Endothelial cell of umbilical vein (primary cell): ENCODE measurements at regions not wholly inside any gene's neighbourhood (a gene's known extent, or its start where the extent isn't known, plus 50 kb on each side); places are given as distances from the start of the nearest gene placed in this dataset.

Experiments
- BruUV-seq: library from RNA; stranded (reverse); fragments of 400-500 nt; replicated peaks from 2 replicates; lab custom pipeline; 2021; lab: Mats Ljungman, UMichigan
- CTCF ChIA-PET: fragments of 300-600, 350-600 bp; sonication (Branson Sonifier 250); formaldehyde crosslinking; loops from one replicate; lab custom pipeline; 2021; ENCODE audit warnings: antibody characterized with exemption, inconsistent platforms; lab: Charles Lee
- POLR2A ChIA-PET: fragments of 300-600, 350-600 bp; sonication (Branson Sonifier 250); formaldehyde crosslinking; loops from one replicate; lab custom pipeline; 2021; ENCODE audit warnings: antibody characterized with exemption, inconsistent platforms; lab: Charles Lee
- DNase-seq: peaks from one replicate; pipeline ENCODE4 v3.0.0-alpha.2; 2011; ENCODE audit warnings: low read depth, low spot score
- FAIRE-seq: peaks from 2 replicates; lab custom pipeline; 2011; peaks lifted over from hg19 to GRCh38; lab: Jason Lieb, UNC
- H2AFZ ChIP-seq: 2 replicates; pipeline ENCODE4 v1.6.0; 2012; ENCODE audit warnings: low read depth, low read length, control low read depth, inconsistent platforms
- H3K27ac ChIP-seq: 2 replicates; pipeline ENCODE4 v1.5.1; 2011; ENCODE audit warnings: low read depth, mild to moderate bottlenecking, control low read depth, low read length, moderate library complexity; ENCODE audit not compliant: insufficient read depth
- H3K27me3 ChIP-seq, 2 experiments: 2 replicates each; pipeline versions ENCODE4 v1.6.0 to v1.6.1; 2011; ENCODE audit warnings: low read length in 2 of 2, mixed read lengths in 1 of 2; ENCODE audit not compliant: control insufficient read depth in 2 of 2, insufficient read depth in 2 of 2
- H3K36me3 ChIP-seq, 2 experiments: 2 replicates in 1 of 2; 3 replicates in 1 of 2; pipeline ENCODE4 v1.5.1; 2011; ENCODE audit warnings: low read length in 2 of 2, mild to moderate bottlenecking in 1 of 2, moderate library complexity in 1 of 2; ENCODE audit not compliant: control insufficient read depth in 2 of 2, insufficient read depth in 2 of 2; ENCODE audit errors: extremely low read depth in 1 of 2
- H3K4me1 ChIP-seq: 3 replicates; pipeline ENCODE4 v1.5.1; 2011; ENCODE audit warnings: mild to moderate bottlenecking, low read length; ENCODE audit not compliant: control insufficient read depth, insufficient read depth; ENCODE audit errors: extremely low read depth
- H3K4me2 ChIP-seq: 2 replicates; pipeline ENCODE4 v1.6.1; 2011; ENCODE audit warnings: low read length, control low read depth, mixed read lengths; ENCODE audit not compliant: insufficient read depth
- H3K4me3 ChIP-seq, 3 experiments: fragments of 200-600 bp in 1 of 3; sonication (generic), shearing (Covaris generic) in 1 of 3; replicated peaks in 1 of 3; 2 replicates each; pipeline ENCODE4 v1.5.1; 2011 to 2016; ENCODE audit warnings: control low read depth in 3 of 3, low read length in 3 of 3, mild to moderate bottlenecking in 2 of 3, inconsistent platforms in 1 of 3, low read depth in 1 of 3, moderate library complexity in 1 of 3; ENCODE audit not compliant: insufficient read depth in 1 of 3
- H3K79me2 ChIP-seq: 2 replicates; pipeline ENCODE4 v1.6.0; 2012; ENCODE audit warnings: low read length, inconsistent platforms; ENCODE audit not compliant: control insufficient read depth, insufficient read depth
- H3K9ac ChIP-seq: replicated peaks from 2 replicates; pipeline ENCODE3; 2011; ENCODE audit warnings: low read length, control low read depth; ENCODE audit not compliant: insufficient read depth; ENCODE audit errors: extremely low read depth
- H3K9me1 ChIP-seq: replicated peaks from 3 replicates; pipeline ENCODE4 v1.6.0; 2011; ENCODE audit warnings: mild to moderate bottlenecking, low read length; ENCODE audit not compliant: control insufficient read depth, insufficient read depth; ENCODE audit errors: extremely low read depth
- H3K9me3 ChIP-seq: replicated peaks from 2 replicates; pipeline ENCODE4 v1.5.1; 2012; ENCODE audit warnings: low read length, inconsistent platforms; ENCODE audit not compliant: control insufficient read depth, insufficient read depth
- H4K20me1 ChIP-seq: replicated peaks from 2 replicates; pipeline ENCODE3; 2011; ENCODE audit warnings: mild to moderate bottlenecking, low read length; ENCODE audit not compliant: control insufficient read depth, insufficient read depth; ENCODE audit errors: extremely low read depth
- CTCF ChIP-seq, 2 donors: IDR thresholded peaks; 1 replicate in 1 of 2; 2 replicates in 1 of 2; pipeline ENCODE4 v1.5.1; 2011; ENCODE audit warnings: low read length in 2 of 2, mild to moderate bottlenecking in 2 of 2, moderate library complexity in 2 of 2, control low read depth in 1 of 2, inconsistent platforms in 1 of 2, low read depth in 1 of 2; ENCODE audit not compliant: insufficient read depth in 1 of 2; ENCODE audit errors: extremely low read depth in 1 of 2
- EZH2 ChIP-seq: IDR thresholded peaks from 2 replicates; pipeline ENCODE4 v1.6.1; 2012; ENCODE audit warnings: borderline replicate concordance, low read depth, mild to moderate bottlenecking, moderate library complexity, low read length, inconsistent platforms; ENCODE audit not compliant: severe bottlenecking
- FOS ChIP-seq: IDR thresholded peaks from 2 replicates; pipeline ENCODE4 v1.6.1; 2011; ENCODE audit warnings: mild to moderate bottlenecking, low read length, moderate library complexity, borderline replicate concordance; ENCODE audit not compliant: insufficient read depth
- GATA2 ChIP-seq: IDR thresholded peaks from 2 replicates; pipeline ENCODE4 v1.7.0; 2011; ENCODE audit warnings: low read depth, mild to moderate bottlenecking, moderate library complexity, mixed read lengths, low read length; ENCODE audit not compliant: insufficient read length, insufficient read depth
- JUN ChIP-seq: IDR thresholded peaks from 2 replicates; pipeline ENCODE4 v1.6.1; 2011; ENCODE audit warnings: borderline replicate concordance, low read depth; ENCODE audit not compliant: insufficient read length, insufficient read depth
- MAX ChIP-seq: IDR thresholded peaks from 2 replicates; pipeline ENCODE4 v1.6.1; 2011; ENCODE audit not compliant: insufficient read depth, insufficient read length
- MYC ChIP-seq: IDR thresholded peaks from one replicate; pipeline ENCODE4 v1.6.1; 2011; ENCODE audit warnings: mild to moderate bottlenecking, low read depth, low read length
- POLR2A ChIP-seq: IDR thresholded peaks from 2 replicates; pipeline ENCODE4 v1.6.1; 2012; ENCODE audit warnings: low read depth, mild to moderate bottlenecking, control low read depth, low read length
- POLR2AphosphoS5 ChIP-seq: IDR thresholded peaks from 2 replicates; pipeline ENCODE4 v1.6.1; 2012; ENCODE audit warnings: low read depth, mild to moderate bottlenecking, control low read depth, low read length, moderate library complexity; ENCODE audit not compliant: insufficient read depth
- dilution Hi-C: fragments of 300-500 bp; cut with MboI; formaldehyde crosslinking; loops from one replicate; pipeline ENCODE4 v1.15.0; 2019; ENCODE audit warnings: low sequenced_read_pairs; ENCODE audit not compliant: extremely low pct_ligation_motif_present
- intact Hi-C: fragments of 100-400 bp; cut with micrococcal nuclease; formaldehyde crosslinking; loops from one replicate; pipeline ENCODE4 v1.10.0; 2022

- intact Hi-C loops (loop anchor here (5.0 kb wide), 1 partner anchor 1292 kb away; no protein-coding TSS in a partner anchor), dilution Hi-C loops (no loop called here)
- no peaks in the 10 kb centered on the region for H3K27me3 ChIP-seq
- H3K9me1 ChIP-seq: no peaks in the 10 kb centered on the region
- H3K4me3 ChIP-seq: no peak overlapping the region
- H4K20me1 ChIP-seq: no peaks in the 10 kb centered on the region
- no peaks in the 10 kb centered on the region for H3K4me1 ChIP-seq
- ChIA-PET POLR2A (no interaction called here), CTCF (interaction anchor here (0.8 to 4.1 kb wide), 9 partner anchors 14 to 1301 kb away, joined by 3 to 45 read pairs (median 5); partner anchors contain the start of gene BMP2)
- no peaks in the 10 kb centered on the region for H3K36me3 ChIP-seq
- H3K9me3 ChIP-seq: no peaks in the 10 kb centered on the region
- no TSS peak for BruUV-seq
- no peak overlapping the region for H3K9ac ChIP-seq
- no peak for FAIRE-seq
- no peak for DNase-seq
- H2AFZ ChIP-seq: no peak overlapping the region
- no peak overlapping the region for H3K27ac ChIP-seq
- no peaks in the 10 kb centered on the region for H3K79me2 ChIP-seq
- no peak for TF ChIP-seq CTCF (IDR thresholded peaks at IDR 0.05; ENCODE audit: extremely low read depth in 1 of 2, insufficient read depth in 1 of 2, low read depth in 1 of 2, low read length in 2 of 2)
- no peak for TF ChIP-seq FOS
- no peak for TF ChIP-seq POLR2A
- no peak for TF ChIP-seq MAX
- TF ChIP-seq GATA2: no peak
- TF ChIP-seq POLR2AphosphoS5: no peak
- TF ChIP-seq MYC: no peak
- no peak for TF ChIP-seq EZH2
- no peak for TF ChIP-seq JUN
- no peak overlapping the region for H3K4me2 ChIP-seq
Measured at GRCh38 chr20:6635034-6635736, 132.3 kb upstream of the BMP2 start.
